ENCODE measurements at regions not wholly inside any gene's neighbourhood (a gene's known extent, or its start where the extent isn't known, plus 50 kb on each side); places are given as distances from the start of the nearest gene placed in this dataset.
"Not testable (repeated sequence)": the region's sequence is repeated elsewhere in the genome, so short reads cannot be mapped to it uniquely, and the experiment has no call there.

GRCh38 chr2:84224121-84224520 lies 235.0 kb downstream of the SUCLG1 start:
- Histone ChIP-seq H3K4me3 (no peak overlapping the region), H3K27ac (no peak overlapping the region)
- TF ChIP-seq, protein P1, sequence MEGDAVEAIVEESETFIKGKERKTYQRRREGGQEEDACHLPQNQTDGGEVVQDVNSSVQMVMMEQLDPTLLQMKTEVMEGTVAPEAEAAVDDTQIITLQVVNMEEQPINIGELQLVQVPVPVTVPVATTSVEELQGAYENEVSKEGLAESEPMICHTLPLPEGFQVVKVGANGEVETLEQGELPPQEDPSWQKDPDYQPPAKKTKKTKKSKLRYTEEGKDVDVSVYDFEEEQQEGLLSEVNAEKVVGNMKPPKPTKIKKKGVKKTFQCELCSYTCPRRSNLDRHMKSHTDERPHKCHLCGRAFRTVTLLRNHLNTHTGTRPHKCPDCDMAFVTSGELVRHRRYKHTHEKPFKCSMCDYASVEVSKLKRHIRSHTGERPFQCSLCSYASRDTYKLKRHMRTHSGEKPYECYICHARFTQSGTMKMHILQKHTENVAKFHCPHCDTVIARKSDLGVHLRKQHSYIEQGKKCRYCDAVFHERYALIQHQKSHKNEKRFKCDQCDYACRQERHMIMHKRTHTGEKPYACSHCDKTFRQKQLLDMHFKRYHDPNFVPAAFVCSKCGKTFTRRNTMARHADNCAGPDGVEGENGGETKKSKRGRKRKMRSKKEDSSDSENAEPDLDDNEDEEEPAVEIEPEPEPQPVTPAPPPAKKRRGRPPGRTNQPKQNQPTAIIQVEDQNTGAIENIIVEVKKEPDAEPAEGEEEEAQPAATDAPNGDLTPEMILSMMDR (IDR thresholded peaks at IDR 0.05): no peak
- no peak for DNase-seq (ENCODE audit: low spot score)

DNA sequence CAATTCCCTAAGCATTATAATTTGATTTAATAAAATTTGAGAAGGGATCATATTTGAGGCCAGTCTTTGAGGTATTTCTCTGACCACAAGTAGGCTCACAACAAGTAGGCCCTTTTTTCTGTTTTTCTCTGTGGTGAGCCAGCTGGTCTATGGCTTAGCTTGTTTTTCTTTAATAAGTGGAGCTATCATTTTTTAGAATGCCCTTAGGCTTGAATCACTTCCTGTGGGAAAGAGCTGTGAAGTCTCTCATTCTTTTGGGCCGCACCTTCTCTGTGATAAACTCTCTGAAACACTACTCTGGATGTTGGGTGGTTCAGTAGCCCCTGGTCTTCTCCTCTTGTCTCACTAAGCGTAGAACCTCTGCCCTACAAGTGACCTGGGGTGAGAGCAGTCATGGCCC lies 235.9 kb downstream of the SUCLG1 start:
- Histone ChIP-seq H3K27ac (no peak overlapping the region), H3K4me3 (no peak overlapping the region)
- DNase-seq (ENCODE audit: low spot score): no peak
- TF ChIP-seq, protein P1 (IDR thresholded peaks at IDR 0.05): no peak

GRCh38 chr2:84221102-84221501 lies 238.0 kb downstream of the SUCLG1 start:
- H3K27ac ChIP-seq; DNase-seq (ENCODE audit: low spot score); H3K4me3 ChIP-seq: not testable (repeated sequence)

GRCh38 chr2:84217456-84217855 lies 241.6 kb downstream of the SUCLG1 start:
- TF ChIP-seq, protein P1 (IDR thresholded peaks at IDR 0.05): no peak
- H3K27ac ChIP-seq: no peak overlapping the region
- H3K4me3 ChIP-seq: no peak overlapping the region
- no peak for DNase-seq (ENCODE audit: low spot score)

DNA sequence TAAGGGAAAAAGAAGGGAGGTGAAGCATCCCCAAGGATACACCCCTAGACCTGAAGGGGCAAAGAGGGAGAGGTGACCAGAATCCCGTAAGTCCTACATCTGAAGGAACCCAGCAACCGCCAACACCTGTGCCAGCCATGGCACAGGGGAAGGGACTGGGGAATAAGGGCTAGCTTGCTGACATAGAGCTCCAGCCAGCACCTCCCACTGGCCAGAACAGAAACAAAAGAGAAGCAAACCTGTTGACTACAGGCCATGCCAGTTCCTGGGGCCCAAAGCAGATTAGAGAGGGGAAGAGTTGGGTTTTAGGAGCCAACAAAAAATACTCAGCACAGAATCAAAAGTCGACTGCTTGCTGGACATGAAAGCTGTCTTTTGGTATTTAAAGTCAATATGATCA lies 244.6 kb downstream of the SUCLG1 start:
- Histone ChIP-seq H3K4me3 (no peak overlapping the region), H3K27ac (no peak overlapping the region)
- TF ChIP-seq, protein P1 (IDR thresholded peaks at IDR 0.05): no peak
- DNase-seq (ENCODE audit: low spot score): no peak

DNA sequence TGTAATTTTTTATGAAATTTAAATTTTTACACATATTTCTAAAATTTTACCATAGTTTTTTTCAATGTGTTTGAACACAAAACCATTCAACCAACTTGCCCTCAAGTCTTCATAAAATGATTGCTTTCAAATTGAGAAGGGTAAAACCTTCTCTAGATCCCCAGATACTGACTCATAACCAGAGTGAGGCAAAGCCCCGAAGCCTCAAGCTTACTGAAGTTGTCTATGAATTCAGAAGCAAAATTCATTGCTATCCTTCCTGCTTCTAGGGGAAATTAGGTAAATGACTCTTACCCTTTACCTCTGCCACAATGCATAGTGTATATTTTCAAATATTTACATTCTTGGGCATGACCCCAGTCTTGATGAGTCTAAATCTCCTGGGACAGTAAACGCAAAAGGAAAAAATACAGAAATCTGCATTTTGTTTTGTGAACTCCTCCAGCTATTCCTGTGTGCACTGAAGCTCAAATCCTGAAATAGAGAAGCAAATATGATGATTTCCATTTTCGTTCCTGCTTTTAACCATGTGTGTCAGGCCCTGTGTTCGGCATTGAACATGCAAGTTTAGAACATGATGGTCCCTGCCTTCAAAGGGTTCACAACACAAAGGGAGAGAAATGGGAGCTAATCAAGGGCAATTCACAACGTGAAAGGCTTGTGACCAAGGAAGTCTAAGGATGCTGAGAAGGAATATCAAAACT lies 246.3 kb downstream of the SUCLG1 start:
- no peak for DNase-seq (ENCODE audit: low spot score)
- Histone ChIP-seq H3K4me3 (no peak overlapping the region), H3K27ac (no peak overlapping the region)
- TF ChIP-seq, protein P1 (IDR thresholded peaks at IDR 0.05): no peak

DNA sequence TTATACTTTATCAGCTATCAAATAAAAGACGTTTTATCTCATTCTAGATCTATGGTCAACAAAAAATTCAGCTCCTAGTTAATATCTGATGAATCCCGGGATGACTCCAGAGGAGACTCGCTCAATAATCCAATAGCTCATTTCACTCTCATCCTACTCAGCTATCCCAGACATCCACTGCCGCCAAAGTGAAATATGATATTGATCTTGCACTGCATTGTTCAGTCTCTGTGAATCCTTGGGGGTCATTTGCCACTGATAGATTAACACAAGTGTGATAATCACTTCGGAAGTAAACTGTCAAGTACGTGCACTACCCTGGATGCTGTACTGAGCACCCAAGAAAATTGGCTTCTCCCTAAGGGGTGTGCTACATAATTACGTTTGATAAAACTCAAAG lies 249.1 kb downstream of the SUCLG1 start:
- Histone ChIP-seq H3K4me3 (no peak overlapping the region), H3K27ac (no peak overlapping the region)
- no peak for DNase-seq (ENCODE audit: low spot score)
- TF ChIP-seq, protein P1 (IDR thresholded peaks at IDR 0.05): no peak

Data from coronary artery (tissue), 2 donors.